ENCODE measurements at regions not wholly inside any gene's neighbourhood (a gene's known extent, or its start where the extent isn't known, plus 50 kb on each side); places are given as distances from the start of the nearest gene placed in this dataset.

DNA sequence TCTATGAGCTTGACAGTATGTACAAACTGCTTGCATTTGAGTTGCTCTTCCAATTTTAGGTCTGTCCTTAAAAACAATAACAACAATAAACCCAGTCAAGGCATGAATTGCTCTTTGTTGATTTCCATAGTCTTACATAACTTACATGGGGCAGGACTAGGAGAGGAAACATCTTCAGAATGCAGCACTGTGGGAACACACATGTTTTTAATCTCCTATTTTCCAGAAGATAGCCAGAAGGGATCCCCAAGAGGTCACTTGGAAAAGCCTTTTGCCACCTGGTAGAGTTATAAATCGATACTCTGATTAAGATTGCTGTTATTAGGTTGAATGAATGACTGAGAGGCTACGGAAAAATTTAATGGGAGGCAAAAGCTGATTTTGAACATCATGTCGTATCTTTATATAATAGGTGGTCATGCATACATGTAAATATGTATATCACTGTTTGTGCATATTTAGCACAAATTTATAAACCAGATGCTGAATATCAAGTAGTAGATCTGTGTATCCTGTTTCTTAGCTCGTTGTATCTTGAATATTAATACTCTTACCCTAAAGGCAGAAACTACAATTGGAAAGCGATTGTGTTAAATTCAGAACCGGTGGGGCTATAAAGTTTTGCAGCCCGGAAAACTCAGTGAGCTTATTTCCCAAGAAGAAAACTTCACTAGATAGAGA lies 479.4 kb upstream of the TCF4 start:
- Histone ChIP-seq H3K36me3 (ENCODE audit: insufficient read depth, low read length) (no peaks in the 10 kb centered on the region), H3K9me3 (ENCODE audit: control insufficient read depth, insufficient read depth, low read length) (no peaks in the 10 kb centered on the region), H3K4me1 (ENCODE audit: insufficient read depth, low read length) (0 out of 2 replicates have a peak, but pooled peaks cover 6% of the 10 kb centered on the region), H3K9ac (ENCODE audit: low read depth, low read length) (no peak overlapping the region)

DNA sequence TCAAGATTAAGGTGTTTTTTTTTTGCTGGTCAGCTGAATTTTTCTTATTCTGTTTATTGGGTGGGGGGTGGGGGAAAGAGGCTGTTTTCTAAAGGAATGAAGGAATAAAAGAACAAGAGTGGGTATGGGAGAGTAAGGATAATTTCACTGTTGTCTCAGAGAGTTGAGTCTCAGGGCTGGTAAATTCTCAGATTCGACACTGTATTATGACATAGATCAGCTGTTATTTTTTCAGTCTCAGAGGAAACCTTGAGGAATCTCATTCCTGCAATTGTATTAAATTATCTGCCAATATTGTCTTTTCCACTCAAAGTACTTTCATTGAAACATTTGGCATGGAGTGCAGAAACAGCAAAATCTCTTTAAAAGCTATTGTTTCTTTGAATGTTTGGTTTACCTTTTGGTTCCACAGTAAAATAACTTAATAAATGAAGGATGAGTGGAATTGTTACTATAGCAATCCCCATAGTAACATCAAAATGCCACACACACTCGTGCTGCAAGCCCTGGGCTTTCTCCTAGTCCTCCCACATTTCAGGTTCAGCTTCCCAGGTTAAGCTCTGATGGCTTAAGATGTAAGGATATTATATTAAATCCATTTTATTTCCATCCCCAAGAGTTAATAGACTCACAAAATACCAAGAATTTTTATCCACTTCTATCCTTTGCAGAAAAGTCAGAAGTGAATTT lies 478.7 kb upstream of the TCF4 start:
- Histone ChIP-seq H3K9me3 (ENCODE audit: control insufficient read depth, insufficient read depth, low read length) (no peaks in the 10 kb centered on the region), H3K9ac (ENCODE audit: low read depth, low read length) (no peak overlapping the region), H3K4me1 (ENCODE audit: insufficient read depth, low read length) (0 out of 2 replicates have a peak, but pooled peaks cover 6% of the 10 kb centered on the region), H3K36me3 (ENCODE audit: insufficient read depth, low read length) (no peaks in the 10 kb centered on the region)

DNA sequence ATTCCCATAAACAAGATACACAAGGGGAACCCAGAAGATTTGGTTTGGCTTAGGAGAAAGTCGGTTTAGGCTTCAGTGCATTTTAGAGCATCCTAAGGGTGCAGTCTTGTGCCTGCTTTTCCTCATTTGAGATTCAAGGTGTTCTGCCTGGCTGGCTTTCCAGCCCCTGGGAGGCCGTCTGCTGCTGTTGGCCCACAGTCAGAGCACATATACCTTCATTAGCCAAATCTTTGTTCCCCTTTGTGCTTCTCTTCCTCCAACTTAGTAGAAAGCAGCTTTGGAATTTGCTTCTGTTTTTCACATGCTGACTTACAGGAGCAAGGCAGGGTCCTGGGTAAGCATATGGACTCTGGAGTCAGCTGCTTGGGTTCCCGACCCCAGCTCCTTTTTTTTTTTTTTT lies 477.1 kb upstream of the TCF4 start:
- Histone ChIP-seq H3K4me1 (ENCODE audit: insufficient read depth, low read length) (peaks cover 15% of the 10 kb centered on the region; the same call in 1 of the 2 replicates), H3K36me3 (ENCODE audit: insufficient read depth, low read length) (no peaks in the 10 kb centered on the region), H3K9ac (ENCODE audit: low read depth, low read length) (no peak overlapping the region), H3K9me3 (ENCODE audit: control insufficient read depth, insufficient read depth, low read length) (no peaks in the 10 kb centered on the region)

DNA sequence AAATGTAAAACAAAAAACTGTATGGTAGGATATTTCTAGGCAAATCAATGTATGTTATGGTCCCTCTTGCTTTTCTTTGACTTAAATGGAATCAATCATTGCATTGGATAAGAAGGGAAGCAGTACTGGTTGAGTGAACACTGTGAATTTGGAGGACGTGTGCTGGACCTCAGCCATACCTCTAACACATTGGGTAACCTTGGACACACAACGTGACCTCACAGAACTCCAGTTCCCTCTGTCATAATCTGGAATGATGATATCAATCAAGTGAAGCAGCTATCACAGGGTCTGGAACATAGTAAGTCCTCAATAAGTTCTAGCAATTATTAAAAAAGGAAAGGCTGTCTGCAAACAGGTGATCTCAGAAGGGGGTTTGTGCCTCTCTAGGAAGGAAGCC lies 474.9 kb upstream of the TCF4 start:
- H3K9me3 ChIP-seq (ENCODE audit: control insufficient read depth, insufficient read depth, low read length): no peaks in the 10 kb centered on the region

DNA sequence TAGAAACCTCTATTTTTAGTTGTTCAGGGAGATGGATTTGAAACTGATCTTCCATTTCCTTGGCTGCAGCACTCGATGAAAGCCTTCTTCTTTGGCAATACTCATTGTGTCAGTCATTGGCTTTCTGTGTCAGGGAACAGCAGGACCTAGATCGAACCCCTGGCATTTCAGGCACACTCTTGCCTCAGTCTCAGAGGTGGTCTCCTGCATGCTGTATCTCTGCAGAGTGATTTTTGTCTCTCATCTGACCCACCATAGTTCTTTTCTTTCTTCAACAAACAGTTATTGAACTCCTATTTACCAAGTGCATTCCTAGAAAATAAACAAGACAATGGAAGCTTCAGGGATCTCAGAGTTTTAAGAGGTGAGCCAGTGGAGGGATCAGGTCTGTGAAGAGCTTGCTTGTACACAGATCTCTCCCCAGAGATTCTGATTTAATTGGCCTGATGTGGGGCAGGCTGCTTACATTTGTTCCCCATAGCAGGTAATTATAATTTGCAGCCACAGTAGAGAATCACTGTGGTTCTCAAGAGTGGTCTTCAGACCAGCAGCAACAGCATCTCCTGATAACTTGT lies 473.1 kb upstream of the TCF4 start:
- Histone ChIP-seq H3K9me3 (ENCODE audit: control insufficient read depth, insufficient read depth, low read length) (no peaks in the 10 kb centered on the region), H3K4me1 (ENCODE audit: insufficient read depth, low read length) (peaks cover 15% of the 10 kb centered on the region; the same call in 1 of the 2 replicates), H3K9ac (ENCODE audit: low read depth, low read length) (no peak overlapping the region), H3K36me3 (ENCODE audit: insufficient read depth, low read length) (no peaks in the 10 kb centered on the region)

More for the DNA sequence above, 474.9 kb upstream of the TCF4 start:
- Histone ChIP-seq H3K4me1 (ENCODE audit: insufficient read depth, low read length) (peaks cover 15% of the 10 kb centered on the region; the same call in 1 of the 2 replicates), H3K9ac (ENCODE audit: low read depth, low read length) (no peak overlapping the region), H3K36me3 (ENCODE audit: insufficient read depth, low read length) (no peaks in the 10 kb centered on the region)

DNA sequence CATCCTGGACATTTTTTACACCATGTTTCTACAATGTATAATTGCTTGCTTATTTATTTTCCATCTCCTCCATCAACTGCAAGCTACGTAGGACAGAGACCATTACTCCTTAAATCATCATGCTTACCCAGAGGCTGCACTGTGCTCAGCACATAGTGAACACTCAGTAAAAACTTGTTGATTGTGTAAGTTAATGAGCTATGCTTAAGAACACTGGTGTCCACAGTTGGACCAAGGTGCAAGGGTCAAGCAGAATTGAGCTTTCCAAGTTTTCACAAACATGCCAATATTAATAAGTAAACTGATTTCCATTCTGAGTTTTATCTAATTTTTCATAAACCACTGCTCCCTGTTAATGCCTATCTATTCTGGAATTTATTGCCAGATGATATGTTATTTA lies 464.2 kb upstream of the TCF4 start:
- peaks cover 4% of the 10 kb centered on the region; the same call in 1 of the 2 replicates for H3K9me3 ChIP-seq (ENCODE audit: control insufficient read depth, insufficient read depth, low read length)
- H3K36me3 ChIP-seq (ENCODE audit: insufficient read depth, low read length): no peaks in the 10 kb centered on the region
- no peak overlapping the region for H3K9ac ChIP-seq (ENCODE audit: low read depth, low read length)
- no peaks in the 10 kb centered on the region for H3K4me1 ChIP-seq (ENCODE audit: insufficient read depth, low read length)

DNA sequence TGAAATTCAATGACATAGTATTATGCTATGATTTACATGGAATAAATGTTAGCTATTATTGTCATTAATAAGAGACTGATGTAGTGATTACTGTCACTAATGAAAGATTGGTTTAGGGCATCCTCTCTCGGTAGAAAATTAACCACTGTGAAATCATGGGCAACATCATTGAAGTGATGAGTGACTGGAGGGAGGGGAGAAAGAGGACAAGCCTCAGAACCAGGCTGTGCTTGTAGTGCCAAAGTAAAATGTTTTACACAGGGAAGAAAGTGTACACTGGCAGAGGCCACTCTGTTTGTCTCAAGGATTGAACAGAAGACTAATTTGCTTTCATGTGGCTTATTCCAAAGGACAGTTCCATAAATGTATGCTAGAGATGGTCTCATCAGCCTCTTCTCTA lies 456.2 kb upstream of the TCF4 start:
- H3K9ac ChIP-seq (ENCODE audit: low read depth, low read length): no peak overlapping the region
- peaks cover 4% of the 10 kb centered on the region; the same call in 1 of the 2 replicates for H3K9me3 ChIP-seq (ENCODE audit: control insufficient read depth, insufficient read depth, low read length)
- H3K4me1 ChIP-seq (ENCODE audit: insufficient read depth, low read length): no peaks in the 10 kb centered on the region; the same call in 1 of the 2 replicates
- no peaks in the 10 kb centered on the region for H3K36me3 ChIP-seq (ENCODE audit: insufficient read depth, low read length)

DNA sequence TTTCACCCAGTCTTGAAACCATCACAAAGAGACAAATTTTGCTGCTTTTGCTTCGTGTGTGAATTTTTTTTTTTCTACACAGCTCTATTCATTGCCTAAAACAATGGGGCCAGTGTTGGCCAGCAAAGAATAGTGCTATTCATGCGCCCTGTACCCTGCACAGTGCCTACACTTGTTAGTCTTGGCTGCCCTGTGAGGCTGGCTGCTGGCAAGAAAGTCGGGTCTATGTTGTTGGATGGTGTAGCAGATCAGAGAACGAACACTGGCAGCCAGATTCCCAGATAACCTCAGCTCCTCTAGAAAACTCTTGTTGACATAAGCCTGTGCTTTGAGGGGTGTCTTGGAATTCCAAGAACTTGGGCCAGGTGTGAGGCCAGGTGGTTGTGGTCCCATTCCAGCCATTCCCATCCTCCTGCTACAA lies 455.7 kb upstream of the TCF4 start:
- Histone ChIP-seq H3K36me3 (ENCODE audit: insufficient read depth, low read length) (no peaks in the 10 kb centered on the region), H3K9ac (ENCODE audit: low read depth, low read length) (no peak overlapping the region), H3K9me3 (ENCODE audit: control insufficient read depth, insufficient read depth, low read length) (peaks cover 3% of the 10 kb centered on the region; the same call in 1 of the 2 replicates)

DNA sequence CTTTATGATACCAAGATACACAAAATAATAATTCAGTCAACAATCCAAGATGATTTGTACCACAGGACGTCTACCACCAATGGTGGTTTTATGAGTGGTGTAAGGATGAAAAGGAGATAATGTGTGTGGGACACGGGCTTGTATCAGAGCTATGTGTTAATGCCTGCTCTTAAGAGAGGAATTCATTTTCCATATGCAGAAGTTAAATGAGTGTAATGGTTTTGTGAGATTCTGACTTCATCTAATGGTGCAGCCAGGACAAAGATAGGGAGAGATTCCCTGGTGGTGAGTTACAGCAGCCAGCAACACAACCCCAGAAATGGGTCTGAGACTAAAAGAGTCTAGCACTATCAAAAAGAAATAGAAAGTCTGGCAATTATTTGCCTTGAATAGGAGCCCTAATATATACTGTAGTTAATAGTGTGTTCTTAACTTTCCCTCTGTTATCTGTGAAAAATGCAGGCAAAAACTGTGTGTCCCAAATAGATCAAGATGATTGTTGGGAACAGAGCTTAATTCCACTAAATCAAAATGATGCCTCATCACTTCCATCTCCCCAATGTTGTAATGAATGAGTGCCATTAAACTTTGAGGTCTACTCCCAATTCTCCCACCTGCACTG lies 455.0 kb upstream of the TCF4 start:
- no peaks in the 10 kb centered on the region for H3K36me3 ChIP-seq (ENCODE audit: insufficient read depth, low read length)
- H3K4me1 ChIP-seq (ENCODE audit: insufficient read depth, low read length): no peaks in the 10 kb centered on the region; the same call in 1 of the 2 replicates
- no peaks in the 10 kb centered on the region; the same call in 1 of the 2 replicates for H3K9me3 ChIP-seq (ENCODE audit: control insufficient read depth, insufficient read depth, low read length)
- no peak overlapping the region for H3K9ac ChIP-seq (ENCODE audit: low read depth, low read length)

More for the DNA sequence above, 455.7 kb upstream of the TCF4 start:
- H3K4me1 ChIP-seq (ENCODE audit: insufficient read depth, low read length): no peaks in the 10 kb centered on the region; the same call in 1 of the 2 replicates

DNA sequence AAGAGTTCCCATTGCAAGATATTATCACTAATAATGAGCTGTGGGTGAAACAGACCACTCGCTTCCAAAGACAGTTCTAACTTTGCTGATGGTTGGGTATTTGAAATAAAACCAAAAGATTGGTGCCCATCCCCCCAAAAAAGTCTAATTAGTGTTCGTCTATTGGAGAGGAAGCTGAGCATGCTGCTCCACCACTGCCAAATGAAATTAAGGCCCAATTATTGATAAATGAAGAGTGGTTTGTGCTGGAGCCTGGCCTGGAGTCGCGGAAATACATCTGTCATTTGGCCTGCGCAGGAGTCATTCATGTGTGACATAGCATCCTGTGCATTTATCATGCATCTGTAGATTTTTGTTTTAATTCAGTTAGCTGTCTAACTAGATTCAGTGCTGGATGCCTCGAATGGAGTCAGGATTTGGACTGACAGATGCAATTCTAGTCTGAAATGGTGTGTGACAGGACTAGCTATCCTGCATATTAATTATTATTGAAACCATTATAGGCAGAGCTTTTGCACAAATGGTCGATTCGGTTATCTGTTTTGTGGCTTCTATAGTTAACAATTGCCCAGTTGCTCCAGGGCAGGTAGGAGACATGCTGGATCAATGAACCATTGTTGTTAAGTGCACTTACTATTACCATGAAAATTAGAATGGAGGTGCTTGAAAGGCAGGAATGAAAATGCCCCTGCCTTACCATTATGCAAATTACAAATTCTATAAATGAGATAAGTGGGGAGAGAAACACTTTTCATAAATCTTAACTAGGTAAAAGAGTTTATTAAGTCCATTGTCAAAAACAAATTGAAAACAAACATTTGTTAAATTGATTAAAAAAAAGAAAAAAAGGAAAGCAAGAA lies 450.4 kb upstream of the TCF4 start:
- H3K36me3 ChIP-seq (ENCODE audit: insufficient read depth, low read length): no peaks in the 10 kb centered on the region

DNA sequence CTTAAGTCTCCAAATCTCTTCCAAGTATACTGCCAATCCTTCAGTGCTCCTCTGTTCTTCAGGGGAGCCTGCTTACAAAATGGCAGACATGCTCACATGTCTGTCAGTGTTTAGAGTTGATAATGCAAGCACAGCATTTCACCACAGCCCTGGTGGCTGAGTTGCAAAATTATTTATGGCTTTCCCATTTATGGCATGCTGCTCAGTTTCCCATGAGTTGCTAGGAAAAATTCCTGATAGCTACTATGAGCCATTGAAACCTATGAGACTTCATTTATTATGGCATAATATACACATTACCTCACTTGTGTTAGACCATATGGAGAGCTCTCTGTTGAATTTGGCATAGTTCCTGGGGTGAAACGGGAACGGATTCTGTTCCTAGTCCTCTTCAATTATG lies 448.7 kb upstream of the TCF4 start:
- H3K9ac ChIP-seq (ENCODE audit: low read depth, low read length): no peak overlapping the region
- H3K36me3 ChIP-seq (ENCODE audit: insufficient read depth, low read length): no peaks in the 10 kb centered on the region
- H3K9me3 ChIP-seq (ENCODE audit: control insufficient read depth, insufficient read depth, low read length): no peaks in the 10 kb centered on the region
- no peaks in the 10 kb centered on the region for H3K4me1 ChIP-seq (ENCODE audit: insufficient read depth, low read length)

More for the DNA sequence above, 450.4 kb upstream of the TCF4 start:
- H3K9ac ChIP-seq (ENCODE audit: low read depth, low read length): no peak overlapping the region
- H3K9me3 ChIP-seq (ENCODE audit: control insufficient read depth, insufficient read depth, low read length): no peaks in the 10 kb centered on the region
- H3K4me1 ChIP-seq (ENCODE audit: insufficient read depth, low read length): no peaks in the 10 kb centered on the region; the same call in 1 of the 2 replicates

DNA sequence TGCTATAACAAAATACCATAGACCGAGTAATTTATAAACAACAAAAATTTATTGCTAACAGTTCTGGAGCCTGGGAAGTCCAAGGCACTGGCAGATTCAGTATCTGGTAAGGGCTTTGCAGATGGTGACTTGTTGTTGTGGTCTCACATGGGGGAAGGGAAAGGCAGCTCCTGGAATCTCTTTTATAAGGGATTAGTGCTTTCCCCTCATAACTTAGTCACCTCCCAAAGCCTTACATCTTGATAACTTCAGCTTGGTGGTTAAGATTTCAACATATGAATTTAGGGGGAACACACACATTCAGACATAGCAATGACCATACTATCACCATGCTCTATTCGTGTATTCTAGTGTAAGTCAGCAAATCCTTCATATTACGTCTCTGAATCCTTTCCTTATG lies 447.6 kb upstream of the TCF4 start:
- no peak overlapping the region for H3K9ac ChIP-seq (ENCODE audit: low read depth, low read length)
- H3K36me3 ChIP-seq (ENCODE audit: insufficient read depth, low read length): no peaks in the 10 kb centered on the region
- H3K4me1 ChIP-seq (ENCODE audit: insufficient read depth, low read length): no peaks in the 10 kb centered on the region
- no peaks in the 10 kb centered on the region for H3K9me3 ChIP-seq (ENCODE audit: control insufficient read depth, insufficient read depth, low read length)

DNA sequence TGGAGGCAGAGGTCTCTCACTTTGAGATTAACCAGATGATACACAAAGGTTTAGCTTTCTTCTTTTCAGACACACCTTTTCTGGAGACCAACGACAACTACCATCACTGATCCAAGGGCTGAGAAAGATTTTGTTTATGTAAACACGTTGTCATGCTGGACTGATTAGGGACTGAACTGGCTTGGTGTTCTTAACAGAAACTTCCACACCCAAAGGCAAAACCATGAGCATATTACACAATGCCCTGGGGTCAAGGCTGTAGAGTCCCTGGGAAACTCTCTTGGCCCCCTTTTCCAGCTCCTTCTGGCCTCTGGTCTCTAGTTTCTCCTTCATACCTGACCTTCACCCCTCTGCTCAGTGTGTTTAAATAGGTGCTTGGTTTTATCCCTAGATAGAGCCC lies 447.0 kb upstream of the TCF4 start:
- Histone ChIP-seq H3K4me1 (ENCODE audit: insufficient read depth, low read length) (no peaks in the 10 kb centered on the region), H3K36me3 (ENCODE audit: insufficient read depth, low read length) (no peaks in the 10 kb centered on the region), H3K9me3 (ENCODE audit: control insufficient read depth, insufficient read depth, low read length) (no peaks in the 10 kb centered on the region; the same call in 1 of the 2 replicates), H3K9ac (ENCODE audit: low read depth, low read length) (no peak overlapping the region)

All from ES-I3 (cell line).